A673 (cell line): ENCODE measurements at regions not wholly inside any gene's neighbourhood (a gene's known extent, or its start where the extent isn't known, plus 50 kb on each side); places are given as distances from the start of the nearest gene placed in this dataset.
"Not testable (repeated sequence)": the region's sequence is repeated elsewhere in the genome, so short reads cannot be mapped to it uniquely, and the experiment has no call there.

Experiments used
- BruUV-seq: library from RNA; stranded (reverse); fragments of 400-500 nt; replicated peaks from 2 replicates; lab custom pipeline; 2021; lab: Mats Ljungman, UMichigan
- CTCF ChIA-PET: fragments of 300-600 bp; sonication (Branson Sonifier 250); formaldehyde crosslinking; loops from one replicate; lab custom pipeline; 2022; ENCODE audit warnings: antibody characterized with exemption; lab: Charles Lee
- POLR2A ChIA-PET: fragments of 300-600 bp; sonication (Branson Sonifier 250); formaldehyde crosslinking; loops from one replicate; lab custom pipeline; 2022; ENCODE audit warnings: antibody characterized with exemption; ENCODE audit not compliant: low non-redundant PET; lab: Charles Lee
- DNase-seq: peaks from one replicate; pipeline ENCODE4 v3.0.0-alpha.2; 2015; ENCODE audit warnings: low spot score
- H3K27ac ChIP-seq: fragments of 200-600 bp; sonication (generic); 2 replicates; pipeline ENCODE4 v1.5.1; 2016; ENCODE audit warnings: mixed run types, low read depth, mild to moderate bottlenecking, mixed read lengths, antibody characterized with exemption, low read length; ENCODE audit not compliant: poor library complexity, severe bottlenecking
- H3K27me3 ChIP-seq: fragments of 200-600 bp; sonication (generic); replicated peaks from 2 replicates; pipeline ENCODE4 v1.6.1; 2017; ENCODE audit warnings: mixed run types, low read depth, mild to moderate bottlenecking, mixed read lengths, antibody characterized with exemption, low read length; ENCODE audit not compliant: insufficient read depth, poor library complexity
- H3K36me3 ChIP-seq: fragments of 200-600 bp; sonication (generic); 2 replicates; pipeline ENCODE4 v1.6.1; 2016; ENCODE audit warnings: mixed run types, mild to moderate bottlenecking, mixed read lengths, antibody characterized with exemption, low read length; ENCODE audit not compliant: insufficient read depth, poor library complexity, severe bottlenecking
- H3K4me1 ChIP-seq: fragments of 200-600 bp; sonication (generic); 2 replicates; pipeline ENCODE4 v1.6.1; 2017; ENCODE audit warnings: mixed run types, mild to moderate bottlenecking, mixed read lengths, antibody characterized with exemption, low read length; ENCODE audit not compliant: insufficient read depth, poor library complexity, severe bottlenecking
- H3K4me3 ChIP-seq: fragments of 200-600 bp; sonication (generic); 2 replicates; pipeline ENCODE4 v1.5.1; 2016; ENCODE audit warnings: low read depth, mixed run types, mild to moderate bottlenecking, mixed read lengths, low read length; ENCODE audit not compliant: poor library complexity, severe bottlenecking
- H3K9me3 ChIP-seq: fragments of 200-600 bp; sonication (generic); 2 replicates; pipeline ENCODE4 v1.6.1; 2016; ENCODE audit warnings: mixed run types, low read depth, mild to moderate bottlenecking, mixed read lengths, antibody characterized with exemption, low read length; ENCODE audit not compliant: poor library complexity, severe bottlenecking
- CTCF ChIP-seq: fragments of 300-800, 200-600 bp; sonication (generic); conservative IDR thresholded peaks from 2 replicates; pipeline ENCODE4 v1.5.1; 2017; ENCODE audit warnings: low read depth, mild to moderate bottlenecking, antibody characterized with exemption, low read length, moderate library complexity, mixed read lengths
- EZH2 ChIP-seq: fragments of 200-600 bp; sonication (generic); IDR thresholded peaks from 2 replicates; pipeline ENCODE4 v1.6.1; 2017; ENCODE audit warnings: borderline replicate concordance, low read depth, mild to moderate bottlenecking, mixed read lengths, antibody characterized with exemption, low read length; ENCODE audit not compliant: poor library complexity, severe bottlenecking
- intact Hi-C: fragments of 100-400 bp; cut with micrococcal nuclease; formaldehyde crosslinking; loops from one replicate; pipeline ENCODE4 v1.10.0; 2022; ENCODE audit not compliant: unreplicated experiment

GRCh38 chr20:29753879-29754278, 1503.6 kb upstream of the DEFB115 start:
- POLR2A ChIA-PET, H3K36me3 ChIP-seq, H3K4me1 ChIP-seq, BruUV-seq, H3K27me3 ChIP-seq, H3K27ac ChIP-seq, intact Hi-C loops, CTCF ChIA-PET, DNase-seq, H3K4me3 ChIP-seq, H3K9me3 ChIP-seq: not testable (repeated sequence)

DNA sequence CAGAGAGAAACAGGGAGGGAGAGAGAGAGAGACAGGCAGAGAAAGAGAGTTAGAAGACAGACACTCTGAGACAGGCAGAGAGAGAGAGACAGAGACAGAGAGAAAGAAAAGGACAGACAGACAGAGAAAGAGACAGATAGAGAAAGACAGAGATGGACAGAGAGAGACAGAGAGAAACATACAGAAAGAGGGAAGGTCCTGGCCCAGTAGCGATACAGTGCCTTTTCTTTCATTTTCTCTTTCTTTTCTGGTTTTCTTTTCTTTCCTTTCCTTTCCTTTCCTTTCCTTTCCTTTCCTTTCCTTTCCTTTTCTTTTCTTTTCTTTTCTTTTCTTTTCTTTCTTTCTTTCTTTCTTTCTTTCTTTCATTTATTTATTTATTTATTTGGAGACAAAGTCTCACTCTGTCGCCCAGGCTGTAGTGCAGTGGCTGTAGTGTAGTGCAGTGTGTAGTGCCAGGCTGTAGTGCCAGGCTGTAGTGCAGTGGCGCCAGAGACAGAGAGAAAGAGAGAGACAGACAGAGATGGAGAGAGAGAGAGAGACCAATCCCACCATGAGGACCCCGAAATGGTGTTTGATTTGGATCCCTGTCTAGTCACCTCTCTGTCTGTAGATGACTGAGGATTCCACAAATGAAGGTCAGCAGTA, 1501.5 kb upstream of the DEFB115 start:
- BruUV-seq, H3K36me3 ChIP-seq, H3K4me3 ChIP-seq, CTCF ChIA-PET, DNase-seq, intact Hi-C loops, H3K27ac ChIP-seq, H3K27me3 ChIP-seq, H3K4me1 ChIP-seq, POLR2A ChIA-PET, H3K9me3 ChIP-seq: not testable (repeated sequence)

- Histone ChIP-seq H3K9me3 (no peaks in the 10 kb centered on the region), H3K27ac (no peak overlapping the region), H3K4me1 (no peaks in the 10 kb centered on the region), H3K36me3 (no peaks in the 10 kb centered on the region), H3K4me3 (no peak overlapping the region), H3K27me3 (no peaks in the 10 kb centered on the region)
- TF ChIP-seq CTCF (no peak), EZH2 (no peak)
- intact Hi-C loops, result no loop called here
- CTCF ChIA-PET, result no interaction called here
- BruUV-seq, result no TSS peak
- POLR2A ChIA-PET, result no interaction called here
- no peak for DNase-seq
Measured at GRCh38 chr20:29756664-29757063, 1500.8 kb upstream of the DEFB115 start.

DNA sequence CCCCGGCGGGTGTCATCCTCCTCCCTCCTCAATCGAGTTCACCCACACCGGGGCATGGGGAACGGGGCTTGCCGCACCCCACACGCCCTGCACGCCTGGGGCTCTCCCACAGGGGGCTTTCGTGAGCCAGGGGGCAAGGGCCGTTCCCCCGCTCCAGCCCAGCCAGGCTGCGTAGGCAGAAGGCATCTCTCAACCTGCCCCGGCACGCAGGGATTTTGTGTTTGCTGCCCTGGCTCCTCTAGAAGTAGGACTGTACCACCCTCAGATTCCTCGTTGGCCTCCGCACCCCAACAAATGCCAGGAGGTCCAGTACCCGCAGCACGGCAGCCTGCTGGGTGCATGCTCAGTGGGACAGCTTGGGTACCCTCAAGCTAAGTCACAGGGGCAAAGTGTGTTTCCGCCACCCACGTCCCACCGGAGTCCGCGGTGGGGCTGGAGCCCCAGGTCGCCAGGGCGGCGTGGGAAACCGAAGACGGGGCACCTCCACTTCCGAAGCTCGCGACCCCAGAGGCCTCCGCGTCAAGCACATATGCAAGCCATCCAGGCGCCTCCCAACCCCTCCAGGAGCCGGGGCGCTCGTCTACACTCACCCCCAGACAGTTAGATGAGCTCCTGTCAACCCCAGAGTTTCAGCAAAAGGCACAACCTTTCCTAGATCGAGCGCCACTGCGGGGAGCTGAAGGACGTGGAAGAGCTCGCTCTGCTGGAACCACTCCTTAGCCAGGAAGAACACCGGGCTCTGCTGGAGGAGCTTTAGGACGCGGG, 1495.7 kb upstream of the DEFB115 start:
- intact Hi-C loops, H3K4me3 ChIP-seq, H3K9me3 ChIP-seq, BruUV-seq, H3K27me3 ChIP-seq, H3K36me3 ChIP-seq, H3K27ac ChIP-seq, POLR2A ChIA-PET, DNase-seq, H3K4me1 ChIP-seq, CTCF ChIA-PET: not testable (repeated sequence)
